K562 (cell line): ENCODE measurements at regions not wholly inside any gene's neighbourhood (a gene's known extent, or its start where the extent isn't known, plus 50 kb on each side); places are given as distances from the start of the nearest gene placed in this dataset.

Experiments used
- ATAC-seq: fragments of 200-7000 bp; cut with Tn5 transposase; 3 replicates; pipeline ENCODE4 v1.9.1; 2020; ENCODE audit warnings: moderate library complexity
- BruUV-seq: library from RNA; stranded (reverse); fragments of 400-500 nt; replicated peaks from 2 replicates; lab custom pipeline; 2021; lab: Mats Ljungman, UMichigan
- CTCF ChIA-PET: fragments of 300-600 bp; formaldehyde crosslinking; extraction: SDS; loops from one replicate; lab custom pipeline; 2021; ENCODE audit warnings: low intra/inter-chr PET ratio; lab: Yijun Ruan, JAX
- POLR2A ChIA-PET: fragments of 300-600, 350-650 bp; sonication (Branson Sonifier 250); formaldehyde crosslinking; extraction: SDS; loops from one replicate; lab custom pipeline; 2021; ENCODE audit warnings: antibody characterized with exemption, inconsistent platforms; lab: Yijun Ruan, JAX
- DNase-seq, 4 experiments: peaks; one replicate each; pipeline versions ENCODE4 v3.0.0 to v3.0.0-alpha.2; 2011 to 2018; ENCODE audit warnings: low spot score in 3 of 4, mixed read lengths in 3 of 4; ENCODE audit errors: extremely low read depth in 1 of 4
- FAIRE-seq: peaks from 2 replicates; lab custom pipeline; 2011; peaks lifted over from hg19 to GRCh38; lab: Jason Lieb, UNC
- H2AFZ ChIP-seq: 2 replicates; pipeline ENCODE4 v1.6.0; 2011; ENCODE audit warnings: low read depth, low read length, control low read depth, inconsistent platforms
- H3K27ac ChIP-seq: fragments of 200-600 bp; 3 replicates; pipeline ENCODE4 v1.8.0; 2011; ENCODE audit warnings: low read depth, mild to moderate bottlenecking, control low read depth, inconsistent platforms, low read length, moderate library complexity, mixed read lengths; ENCODE audit errors: extremely low read depth
- H3K27me3 ChIP-seq, 2 experiments: fragments of 300-600 bp in 1 of 2; 2 replicates in 1 of 2; 3 replicates in 1 of 2; pipeline versions ENCODE4 v1.6.0 to v1.8.0; 2011; ENCODE audit warnings: inconsistent platforms in 2 of 2, low read length in 2 of 2, mild to moderate bottlenecking in 1 of 2, mixed read lengths in 1 of 2, moderate library complexity in 1 of 2; ENCODE audit not compliant: control insufficient read depth in 2 of 2, insufficient read depth in 2 of 2
- H3K36me3 ChIP-seq: fragments of 300-600 bp; 3 replicates; pipeline ENCODE4 v1.8.0; 2011; ENCODE audit warnings: mild to moderate bottlenecking, low read length, inconsistent platforms; ENCODE audit not compliant: control insufficient read depth, insufficient read depth
- H3K4me1 ChIP-seq, 2 experiments: fragments of 200-600 bp in 1 of 2; replicated peaks in 1 of 2; 2 replicates in 1 of 2; 3 replicates in 1 of 2; pipeline versions ENCODE4 v1.5.1 to v1.8.0; 2011; ENCODE audit warnings: inconsistent platforms in 2 of 2, low read length in 2 of 2, mild to moderate bottlenecking in 1 of 2, mixed read lengths in 1 of 2, moderate library complexity in 1 of 2; ENCODE audit not compliant: control insufficient read depth in 2 of 2, insufficient read depth in 2 of 2
- H3K4me2 ChIP-seq: 2 replicates; pipeline ENCODE4 v1.6.1; 2011; ENCODE audit warnings: low read length, control low read depth, inconsistent platforms, mixed read lengths; ENCODE audit not compliant: insufficient read depth
- H3K4me3 ChIP-seq: fragments of 200-600 bp; sonication (generic), shearing (Covaris generic); 2 replicates; pipeline ENCODE4 v1.5.1; 2016; ENCODE audit warnings: control low read depth, inconsistent platforms
- H3K79me2 ChIP-seq: fragments of 200-600 bp; 3 replicates; pipeline ENCODE4 v1.8.0; 2011; ENCODE audit warnings: low read length, inconsistent platforms; ENCODE audit not compliant: control insufficient read depth, insufficient read depth
- H3K9ac ChIP-seq, 2 experiments: 2 replicates each; pipeline versions ENCODE4 v1.6.0 to v1.6.1; 2011; ENCODE audit warnings: low read depth in 2 of 2, low read length in 2 of 2, control low read depth in 1 of 2, inconsistent platforms in 1 of 2, mild to moderate bottlenecking in 1 of 2, mixed read lengths in 1 of 2; ENCODE audit not compliant: insufficient read depth in 1 of 2
- H3K9me1 ChIP-seq: one replicate; pipeline ENCODE4 v1.6.0; 2011; ENCODE audit warnings: inconsistent platforms, mild to moderate bottlenecking, low read length, moderate library complexity; ENCODE audit not compliant: control insufficient read depth, insufficient read depth
- H3K9me3 ChIP-seq: replicated peaks from 2 replicates; pipeline ENCODE4 v1.5.1; 2011; ENCODE audit warnings: low read depth, low read length, inconsistent platforms; ENCODE audit not compliant: control insufficient read depth, insufficient read depth
- H4K20me1 ChIP-seq: replicated peaks from 2 replicates; pipeline ENCODE4 v1.6.1; 2011; ENCODE audit warnings: low read length, inconsistent platforms, mixed read lengths; ENCODE audit not compliant: control insufficient read depth, insufficient read depth
- ATF4 ChIP-seq: fragments of 450-650 bp; formaldehyde crosslinking; IDR thresholded peaks from 2 replicates; pipeline ENCODE4 v1.4.0; 2022; ENCODE audit warnings: mild to moderate bottlenecking, moderate library complexity
- HSF4 ChIP-seq: fragments of 250-450 bp; sonication (Bioruptor Pico); IDR thresholded peaks from 2 replicates; pipeline ENCODE4 v2.1.2; 2022; ENCODE audit warnings: mild to moderate bottlenecking, moderate library complexity, borderline replicate concordance
- KAT7 ChIP-seq: sonication (generic); formaldehyde crosslinking; IDR thresholded peaks from 2 replicates; pipeline ENCODE4 v1.8.0; 2022; ENCODE audit warnings: missing genetic modification reagents, mild to moderate bottlenecking, borderline replicate concordance
- MXD1 ChIP-seq: fragments of 250-450 bp; sonication (Bioruptor Pico); IDR thresholded peaks from 2 replicates; pipeline ENCODE4 v1.8.0; 2021; ENCODE audit warnings: borderline replicate concordance, mild to moderate bottlenecking, moderate library complexity; ENCODE audit not compliant: poor library complexity, severe bottlenecking
- PHF8 ChIP-seq: fragments of 200-600 bp; sonication (generic); IDR thresholded peaks from 2 replicates; pipeline ENCODE4 v1.6.1; 2012; ENCODE audit warnings: mixed run types, mild to moderate bottlenecking, inconsistent platforms, low read length, moderate library complexity, borderline replicate concordance
- SIRT6 ChIP-seq: IDR thresholded peaks from one replicate; pipeline ENCODE4 v1.6.1; 2012; ENCODE audit warnings: low read depth, mild to moderate bottlenecking, control low read depth, inconsistent platforms, low read length, moderate library complexity
- THRA ChIP-seq: fragments of 450-650 bp; IDR thresholded peaks from 2 replicates; pipeline ENCODE4 v1.6.1; 2017; ENCODE audit warnings: mild to moderate bottlenecking, moderate library complexity
- ZNF512 ChIP-seq: IDR thresholded peaks from 2 replicates; pipeline ENCODE4 v1.6.1; 2016; ENCODE audit warnings: missing genetic modification characterization, missing compliant biosample characterization
- ZNF717 ChIP-seq: fragments of 250-450 bp; sonication (Bioruptor Pico); IDR thresholded peaks from 2 replicates; pipeline ENCODE4 v1.5.0; 2021
- ZNF76 ChIP-seq: fragments of 250-450 bp; sonication (Bioruptor Pico); IDR thresholded peaks from 2 replicates; pipeline ENCODE4 v1.4.0; 2020; ENCODE audit warnings: mild to moderate bottlenecking, moderate library complexity, borderline replicate concordance
- ZNF780A ChIP-seq: fragments of 250-450 bp; sonication (Bioruptor Pico); IDR thresholded peaks from 2 replicates; pipeline ENCODE4 v1.5.0; 2021; ENCODE audit warnings: mild to moderate bottlenecking
- WGBS: fragments of 100-300 bp; shearing (Covaris generic); methylation state at CpG from one replicate; pipeline ENCODE4 v1.1.6; 2016; ENCODE audit warnings: low coverage, mixed read lengths; ENCODE audit not compliant: insufficient coverage; ENCODE audit errors: missing lambda C conversion rate; 5-methylcytosine and 5-hydroxymethylcytosine counted together
- in situ Hi-C: fragments of 300-500 bp; cut with MboI; formaldehyde crosslinking; loops from 4 replicates; pipeline ENCODE4 v1.15.0; 2018; ENCODE audit warnings: inconsistent platforms, mixed read lengths
- intact Hi-C: fragments of 100-400 bp; cut with micrococcal nuclease; formaldehyde crosslinking; loops from 2 replicates; pipeline ENCODE4 v1.14.2; 2022

GRCh38 chr5:125415126-125415525 is 668.7 kb upstream of the ZNF608 start:
- H3K4me2 ChIP-seq, result no peak overlapping the region
- no peak overlapping the region for H3K4me3 ChIP-seq
- H3K27me3 ChIP-seq, result no peaks in the 10 kb centered on the region
- no peak overlapping the region for H3K27ac ChIP-seq
- no peaks in the 10 kb centered on the region for H3K9me1 ChIP-seq
- DNase-seq (no peak), FAIRE-seq (no peak), ATAC-seq (no peak)
- no TSS peak for BruUV-seq
- TF ChIP-seq ZNF717 (CRISPR knock-in tag) (no peak), MXD1 (no peak), HSF4 (CRISPR knock-in tag) (no peak)
- POLR2A ChIA-PET, result no interaction called here
- H3K4me1 ChIP-seq, result no peaks in the 10 kb centered on the region
- WGBS, result 0% methylated on average over 5 of the region's 6 CpGs
- H3K36me3 ChIP-seq, result no peaks in the 10 kb centered on the region
- intact Hi-C loops (no loop called here), in situ Hi-C loops (no loop called here)
- no peaks in the 10 kb centered on the region for H3K9me3 ChIP-seq
- CTCF ChIA-PET, result no interaction called here
- no peak overlapping the region for H2AFZ ChIP-seq
- H3K9ac ChIP-seq, result no peak overlapping the region
- H4K20me1 ChIP-seq, result no peaks in the 10 kb centered on the region
- H3K79me2 ChIP-seq, result no peaks in the 10 kb centered on the region

- no TSS peak for BruUV-seq
- H3K4me2 ChIP-seq, result no peak overlapping the region
- DNase-seq, result no peak
- H3K9me1 ChIP-seq, result no peaks in the 10 kb centered on the region
- no peaks in the 10 kb centered on the region for H3K9me3 ChIP-seq
- H4K20me1 ChIP-seq, result no peaks in the 10 kb centered on the region
- intact Hi-C loops, result no loop called here
- no peak overlapping the region for H3K9ac ChIP-seq
- no peak for FAIRE-seq
- 4% methylated on average over 2 of the region's 2 CpGs for WGBS
- no peaks in the 10 kb centered on the region for H3K36me3 ChIP-seq
- no peaks in the 10 kb centered on the region for H3K27me3 ChIP-seq
- no peak for ATAC-seq
- in situ Hi-C loops, result no loop called here
- POLR2A ChIA-PET, result no interaction called here
- CTCF ChIA-PET, result no interaction called here
- no peak overlapping the region for H2AFZ ChIP-seq
- H3K4me1 ChIP-seq, result no peaks in the 10 kb centered on the region
- no peak overlapping the region for H3K27ac ChIP-seq
- no peaks in the 10 kb centered on the region for H3K79me2 ChIP-seq
- H3K4me3 ChIP-seq, result no peak overlapping the region
- no peak for TF ChIP-seq ATF4
- no peak for TF ChIP-seq SIRT6
- no peak for TF ChIP-seq ZNF76
- no peak for TF ChIP-seq ZNF780A (CRISPR knock-in tag)
- no peak for TF ChIP-seq KAT7 (CRISPR knock-in tag)
- no peak for TF ChIP-seq THRA
- no peak for TF ChIP-seq ZNF512
- no peak for TF ChIP-seq PHF8
These were observed 669.6 kb upstream of the ZNF608 start for GRCh38 chr5:125416055-125416454.
